ENCODE measurements at regions not wholly inside any gene's neighbourhood (a gene's known extent, or its start where the extent isn't known, plus 50 kb on each side); places are given as distances from the start of the nearest gene placed in this dataset.

DNA sequence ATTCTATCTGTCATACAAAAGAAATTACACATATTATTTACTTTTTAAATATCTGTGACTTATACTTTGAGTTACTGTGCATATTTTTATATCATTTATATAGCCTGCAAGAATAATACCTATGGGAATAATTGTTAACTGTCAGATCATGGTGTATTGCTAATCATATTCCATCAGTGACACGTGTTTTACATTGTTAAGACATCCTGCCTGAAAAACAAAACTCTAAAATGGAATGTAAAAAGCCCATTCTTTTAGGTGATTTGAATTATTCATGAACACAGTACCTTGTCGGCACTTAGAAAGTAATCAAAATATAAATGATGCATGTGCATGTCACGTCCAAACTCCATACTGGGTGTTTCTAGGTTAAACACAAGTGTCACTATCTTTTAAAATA is 533.8 kb upstream of the PCDH9 start:
- TF ChIP-seq CTCF (conservative IDR thresholded peaks at IDR 0.05; ENCODE audit: low read depth, low read length) = no peak
- no peak for TF ChIP-seq EZH2 (IDR thresholded peaks at IDR 0.05; ENCODE audit: low read length, unreplicated experiment)
- TF ChIP-seq EZH2phosphoT487 (IDR thresholded peaks at IDR 0.05; ENCODE audit: borderline replicate concordance, low read length) = no peak

Measured in PC-3 (cell line).